GM23248 (cell line): ENCODE measurements at regions not wholly inside any gene's neighbourhood (a gene's known extent, or its start where the extent isn't known, plus 50 kb on each side); places are given as distances from the start of the nearest gene placed in this dataset.

Experiments used
- EZH2 ChIP-seq: fragments of 200-600 bp; sonication (generic); IDR thresholded peaks from 2 replicates; pipeline ENCODE4 v1.6.1; 2018; ENCODE audit warnings: antibody characterized with exemption, mild to moderate bottlenecking; ENCODE audit not compliant: insufficient read depth, poor library complexity, severe bottlenecking
- EZH2phosphoT487 ChIP-seq: fragments of 200-600 bp; sonication (generic); IDR thresholded peaks from 2 replicates; pipeline ENCODE4 v1.6.1; 2018; ENCODE audit warnings: antibody characterized with exemption, moderate library complexity, mild to moderate bottlenecking, low read depth; ENCODE audit not compliant: insufficient read depth

GRCh38 chr16:22665803-22666202 lies 148.2 kb upstream of the HS3ST2 start:
- no peak for TF ChIP-seq EZH2
- TF ChIP-seq EZH2phosphoT487: no peak
